Vagina (tissue), 2 donors: ENCODE measurements at regions not wholly inside any gene's neighbourhood (a gene's known extent, or its start where the extent isn't known, plus 50 kb on each side); places are given as distances from the start of the nearest gene placed in this dataset.

Experiments
- CTCF ChIP-seq, 3 experiments: fragments of 450-650 bp in 2 of 3; fragments of 200-600 bp in 1 of 3; sonication (generic) in 1 of 3; IDR thresholded peaks; one replicate each; pipeline ENCODE4 v1.5.1; 2017 to 2019; ENCODE audit warnings: antibody characterized with exemption in 3 of 3, mild to moderate bottlenecking in 2 of 3, moderate library complexity in 2 of 3
- POLR2A ChIP-seq, 2 donors: fragments of 450-650 bp; IDR thresholded peaks; one replicate each; pipeline ENCODE4 v1.6.1; 2017; ENCODE audit warnings: antibody characterized with exemption in 2 of 2, mild to moderate bottlenecking in 2 of 2, moderate library complexity in 2 of 2
- POLR2AphosphoS5 ChIP-seq, 2 donors: sonication (generic); formaldehyde crosslinking; IDR thresholded peaks; one replicate each; pipeline ENCODE4 v1.9.0; 2017; ENCODE audit warnings: antibody characterized with exemption in 2 of 2, mild to moderate bottlenecking in 2 of 2, low read depth in 1 of 2; ENCODE audit not compliant: insufficient read depth in 1 of 2

GRCh38 chr12:46127656-46128055 is 137.3 kb upstream of the SCAF11 start:
- TF ChIP-seq POLR2A (IDR thresholded peaks at IDR 0.05) (no peak), CTCF (IDR thresholded peaks at IDR 0.05) (no peak), POLR2AphosphoS5 (IDR thresholded peaks at IDR 0.05; ENCODE audit: insufficient read depth in 1 of 2, low read depth in 1 of 2) (no peak)
